IPS-11a (cell line): ENCODE measurements at regions not wholly inside any gene's neighbourhood (a gene's known extent, or its start where the extent isn't known, plus 50 kb on each side); places are given as distances from the start of the nearest gene placed in this dataset.
"Not testable (repeated sequence)": the region's sequence is repeated elsewhere in the genome, so short reads cannot be mapped to it uniquely, and the experiment has no call there.

Experiments
- H3K4me3 ChIP-seq: one replicate; pipeline ENCODE4 v1.5.1; 2013; ENCODE audit warnings: low read depth, low read length, control low read depth

DNA sequence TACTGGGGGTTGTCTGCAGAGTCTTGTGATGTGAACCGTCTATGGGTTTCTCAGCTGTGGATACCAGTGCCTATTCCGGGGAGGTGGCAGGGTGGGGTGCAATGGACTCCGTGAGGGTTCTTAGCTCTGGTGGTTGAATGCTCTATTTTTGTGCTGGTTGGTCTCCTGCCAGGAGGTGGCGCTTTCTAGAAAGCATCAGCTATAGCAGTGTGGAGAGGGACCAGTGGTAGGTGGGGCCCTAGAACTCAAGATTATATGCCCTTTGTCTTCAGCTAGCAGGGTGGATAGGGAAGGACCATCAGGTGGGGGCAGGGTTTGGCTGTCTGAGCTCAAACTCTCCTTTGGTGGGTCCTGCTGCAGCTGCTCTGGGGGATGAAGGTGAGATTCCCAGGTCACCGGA, 127.3 kb upstream of the PLD5 start:
- H3K4me3 ChIP-seq = no peak overlapping the region

- no peak overlapping the region for H3K4me3 ChIP-seq
Observed at GRCh38 chr1:242641461-242641860, 117.0 kb upstream of the PLD5 start.

GRCh38 chr1:242639104-242639503, 114.6 kb upstream of the PLD5 start:
- H3K4me3 ChIP-seq = no peak overlapping the region

GRCh38 chr1:242634732-242635131, 110.2 kb upstream of the PLD5 start:
- no peak overlapping the region for H3K4me3 ChIP-seq

- H3K4me3 ChIP-seq = no peak overlapping the region
Observed at GRCh38 chr1:242629396-242629795, 104.9 kb upstream of the PLD5 start.

DNA sequence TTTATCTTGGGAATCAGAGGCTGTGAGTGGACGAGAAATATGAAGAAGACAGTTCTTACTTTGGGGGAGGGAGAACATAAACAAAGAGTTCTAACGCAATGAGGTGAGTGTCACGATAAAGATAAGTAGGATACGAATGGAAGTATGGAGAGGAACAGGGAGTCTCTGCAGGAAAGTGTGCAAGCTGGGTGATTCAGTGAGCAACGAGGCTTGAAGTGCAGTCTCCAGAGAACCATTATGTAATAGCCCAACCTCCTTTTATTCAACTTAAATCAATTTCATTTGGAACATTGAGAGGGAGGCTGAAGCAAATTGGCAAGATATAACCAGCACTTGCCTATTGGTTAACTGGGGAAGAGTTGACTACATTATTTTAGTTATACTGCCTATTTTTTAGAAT, 99.3 kb upstream of the PLD5 start:
- no peak overlapping the region for H3K4me3 ChIP-seq

GRCh38 chr1:242623119-242623518, 98.6 kb upstream of the PLD5 start:
- no peak overlapping the region for H3K4me3 ChIP-seq

- no peak overlapping the region for H3K4me3 ChIP-seq
Observed at GRCh38 chr1:242613266-242613815, 88.8 kb upstream of the PLD5 start.

GRCh38 chr1:242610209-242610608, 85.7 kb upstream of the PLD5 start:
- H3K4me3 ChIP-seq = no peak overlapping the region

- no peak overlapping the region for H3K4me3 ChIP-seq
Observed at GRCh38 chr1:242605521-242605920, 81.0 kb upstream of the PLD5 start.

- H3K4me3 ChIP-seq = no peak overlapping the region
Observed at GRCh38 chr1:242602001-242602400, 77.5 kb upstream of the PLD5 start.

GRCh38 chr1:242593756-242594155, 69.3 kb upstream of the PLD5 start:
- H3K4me3 ChIP-seq = not testable (repeated sequence)

DNA sequence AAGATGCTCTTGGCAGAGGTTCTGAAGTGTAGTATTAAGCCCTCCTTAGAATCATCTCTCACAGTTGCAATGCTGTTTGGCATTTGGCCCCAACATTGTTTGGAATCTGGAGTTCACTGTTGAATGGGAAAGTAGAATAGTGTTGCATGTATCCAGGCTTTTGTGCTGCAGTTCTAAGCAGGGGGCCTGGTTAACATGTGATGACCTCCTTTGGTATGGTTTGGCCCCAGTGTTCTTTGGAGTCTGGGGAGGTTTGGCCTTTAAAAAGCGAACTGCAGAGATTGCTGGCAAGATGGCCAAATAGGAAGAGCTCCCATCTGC, 61.8 kb upstream of the PLD5 start:
- H3K4me3 ChIP-seq = no peak overlapping the region

DNA sequence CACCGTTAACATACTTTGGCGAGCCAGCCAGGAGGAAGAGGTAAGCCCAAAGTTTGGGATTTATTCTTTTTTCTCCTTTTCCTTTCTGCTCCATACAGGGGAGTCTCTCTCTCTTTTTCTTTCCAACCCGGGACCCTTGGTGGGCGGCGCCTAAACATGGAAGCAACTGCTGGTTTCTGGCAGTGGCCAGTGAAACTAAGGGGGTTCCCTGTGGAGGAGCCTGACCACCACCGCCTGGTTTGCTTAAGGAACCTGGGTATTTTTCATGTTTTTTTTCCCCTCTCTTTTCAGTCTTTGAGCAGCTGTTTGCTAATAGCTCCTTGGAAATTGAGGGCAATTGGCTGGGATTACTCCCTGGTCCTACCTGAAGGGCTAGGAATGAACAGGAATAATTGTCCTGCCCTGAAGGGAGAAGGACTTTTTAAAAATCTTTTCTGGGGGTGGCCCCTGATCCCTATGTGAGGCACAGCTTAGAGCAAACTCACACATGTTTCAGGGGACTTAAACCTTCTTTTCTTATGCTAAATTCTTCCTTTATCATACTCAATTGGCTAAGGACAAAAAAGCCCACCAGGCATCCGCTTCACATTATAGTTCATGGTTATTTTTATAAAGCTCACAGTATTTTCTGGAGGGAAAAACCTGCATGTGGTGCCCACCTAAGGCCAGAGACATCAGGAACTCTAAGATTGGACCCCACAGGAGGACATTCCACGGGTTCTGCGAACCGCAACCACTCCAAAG, 61.3 kb upstream of the PLD5 start:
- H3K4me3 ChIP-seq = no peak overlapping the region

- H3K4me3 ChIP-seq = no peak overlapping the region
Observed at GRCh38 chr1:242582669-242583068, 58.2 kb upstream of the PLD5 start.

GRCh38 chr1:242579528-242580235, 55.2 kb upstream of the PLD5 start:
- H3K4me3 ChIP-seq = no peak overlapping the region
